IPS-18a (cell line): ENCODE measurements at regions not wholly inside any gene's neighbourhood (a gene's known extent, or its start where the extent isn't known, plus 50 kb on each side); places are given as distances from the start of the nearest gene placed in this dataset.

Experiments
- H3K27ac ChIP-seq: one replicate; pipeline ENCODE4 v1.5.1; 2013; ENCODE audit warnings: low read length
- H3K27me3 ChIP-seq: one replicate; pipeline ENCODE4 v1.6.1; 2013; ENCODE audit warnings: mild to moderate bottlenecking, low read length; ENCODE audit not compliant: control insufficient read depth, insufficient read depth
- H3K36me3 ChIP-seq: one replicate; pipeline ENCODE4 v1.6.1; 2013; ENCODE audit warnings: low read depth, low read length; ENCODE audit not compliant: control insufficient read depth
- H3K4me1 ChIP-seq: one replicate; pipeline ENCODE4 v1.6.1; 2013; ENCODE audit warnings: low read depth, low read length; ENCODE audit not compliant: control insufficient read depth
- H3K4me3 ChIP-seq: one replicate; pipeline ENCODE4 v1.5.1; 2013; ENCODE audit warnings: low read length
- H3K9ac ChIP-seq: one replicate; pipeline ENCODE4 v1.6.1; 2013; ENCODE audit warnings: mild to moderate bottlenecking, low read length, moderate library complexity
- H3K9me3 ChIP-seq: one replicate; pipeline ENCODE4 v1.6.1; 2013; ENCODE audit warnings: low read depth, low read length; ENCODE audit not compliant: control insufficient read depth

GRCh38 chr5:29015523-29015922, 1977.1 kb upstream of the CDH9 start:
- Histone ChIP-seq H3K27ac (no peak overlapping the region), H3K9me3 (no peaks in the 10 kb centered on the region), H3K4me3 (no peak overlapping the region), H3K4me1 (no peaks in the 10 kb centered on the region), H3K27me3 (no peaks in the 10 kb centered on the region), H3K36me3 (no peaks in the 10 kb centered on the region), H3K9ac (no peak overlapping the region)

GRCh38 chr5:29005386-29005785, 1967.0 kb upstream of the CDH9 start:
- no peak overlapping the region for H3K9ac ChIP-seq
- no peaks in the 10 kb centered on the region for H3K4me1 ChIP-seq
- H3K4me3 ChIP-seq, result no peak overlapping the region
- H3K36me3 ChIP-seq, result no peaks in the 10 kb centered on the region
- no peaks in the 10 kb centered on the region for H3K9me3 ChIP-seq
- no peak overlapping the region for H3K27ac ChIP-seq
- no peaks in the 10 kb centered on the region for H3K27me3 ChIP-seq

DNA sequence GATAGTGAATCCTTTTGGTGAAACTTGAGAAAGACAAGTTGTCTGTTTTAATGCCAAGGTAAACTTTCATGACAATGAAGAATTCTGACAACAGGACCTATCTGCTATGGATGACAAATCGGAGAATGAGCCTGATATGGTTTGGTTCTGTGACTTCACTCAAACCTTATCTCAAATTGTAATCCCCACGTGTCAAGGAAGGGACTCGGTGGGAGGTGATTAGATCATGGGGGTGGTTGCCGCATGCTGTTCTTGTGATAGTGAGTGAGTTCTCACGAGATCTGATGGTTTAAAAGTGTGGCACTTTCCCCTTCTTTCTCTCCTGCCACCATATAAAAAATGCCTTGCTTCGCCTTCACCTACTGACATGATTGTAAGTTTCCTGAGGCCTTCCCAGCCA, 1964.1 kb upstream of the CDH9 start:
- H3K4me3 ChIP-seq, result no peak overlapping the region
- no peaks in the 10 kb centered on the region for H3K4me1 ChIP-seq
- no peaks in the 10 kb centered on the region for H3K9me3 ChIP-seq
- no peak overlapping the region for H3K27ac ChIP-seq
- no peaks in the 10 kb centered on the region for H3K27me3 ChIP-seq
- H3K9ac ChIP-seq, result no peak overlapping the region
- no peaks in the 10 kb centered on the region for H3K36me3 ChIP-seq

GRCh38 chr5:29001666-29002065, 1963.3 kb upstream of the CDH9 start:
- H3K9me3 ChIP-seq, result no peaks in the 10 kb centered on the region
- H3K9ac ChIP-seq, result no peak overlapping the region
- H3K36me3 ChIP-seq, result no peaks in the 10 kb centered on the region
- H3K27ac ChIP-seq, result no peak overlapping the region
- H3K27me3 ChIP-seq, result no peaks in the 10 kb centered on the region
- no peaks in the 10 kb centered on the region for H3K4me1 ChIP-seq
- no peak overlapping the region for H3K4me3 ChIP-seq

GRCh38 chr5:28984639-28985038, 1946.3 kb upstream of the CDH9 start:
- Histone ChIP-seq H3K9me3 (peaks cover 2% of the 10 kb centered on the region), H3K9ac (no peak overlapping the region), H3K27me3 (no peaks in the 10 kb centered on the region), H3K36me3 (no peaks in the 10 kb centered on the region), H3K4me3 (no peak overlapping the region), H3K4me1 (no peaks in the 10 kb centered on the region), H3K27ac (no peak overlapping the region)

DNA sequence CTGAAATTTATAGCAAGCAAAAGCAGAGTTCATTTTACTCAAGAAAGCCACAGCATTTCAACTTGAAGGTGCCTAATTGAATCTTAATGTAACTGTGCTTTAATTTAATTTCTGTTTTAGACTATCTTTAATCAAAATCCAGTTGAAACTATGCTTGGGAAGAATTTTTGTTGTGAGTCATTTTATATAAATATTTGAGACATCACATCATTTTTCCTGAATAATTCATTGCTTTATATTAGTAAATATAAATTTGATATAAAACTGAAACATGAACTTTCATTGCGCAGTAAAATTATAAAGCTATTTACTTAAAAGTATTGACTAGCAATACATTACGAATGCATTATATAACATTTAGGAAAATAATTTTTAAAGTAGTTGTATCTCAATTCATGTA, 1937.1 kb upstream of the CDH9 start:
- Histone ChIP-seq H3K27me3 (no peaks in the 10 kb centered on the region), H3K4me3 (no peak overlapping the region), H3K9ac (no peak overlapping the region), H3K27ac (no peak overlapping the region), H3K4me1 (no peaks in the 10 kb centered on the region), H3K36me3 (no peaks in the 10 kb centered on the region), H3K9me3 (no peaks in the 10 kb centered on the region)

- no peaks in the 10 kb centered on the region for H3K27me3 ChIP-seq
Observed at GRCh38 chr5:28967848-28968247, 1929.5 kb upstream of the CDH9 start.

GRCh38 chr5:28961816-28962215, 1923.4 kb upstream of the CDH9 start:
- H3K9ac ChIP-seq, result no peak overlapping the region

More at GRCh38 chr5:28967848-28968247, 1929.5 kb upstream of the CDH9 start:
- no peaks in the 10 kb centered on the region for H3K36me3 ChIP-seq
- H3K4me1 ChIP-seq, result no peaks in the 10 kb centered on the region
- H3K9ac ChIP-seq, result no peak overlapping the region
- H3K4me3 ChIP-seq, result no peak overlapping the region
- no peaks in the 10 kb centered on the region for H3K9me3 ChIP-seq
- H3K27ac ChIP-seq, result no peak overlapping the region

DNA sequence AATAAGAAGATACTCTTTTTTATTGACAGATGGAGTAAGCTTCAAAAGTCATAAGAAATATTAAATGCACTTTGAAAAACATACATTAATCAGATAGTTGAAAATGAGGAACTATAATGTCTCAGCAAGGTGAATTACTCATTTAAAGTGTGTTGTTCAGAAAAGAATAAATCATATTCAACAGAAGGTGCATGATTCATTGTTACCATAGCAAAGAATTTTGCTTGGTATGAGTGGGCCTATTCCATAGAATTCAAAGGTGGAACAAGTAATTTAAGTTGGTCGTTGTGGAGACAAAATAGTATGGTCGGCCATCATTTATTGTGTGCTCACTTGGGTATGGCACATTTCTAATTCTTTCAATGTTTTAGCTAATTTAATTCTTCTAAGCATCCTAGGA, 1920.2 kb upstream of the CDH9 start:
- Histone ChIP-seq H3K36me3 (no peaks in the 10 kb centered on the region), H3K27ac (no peak overlapping the region), H3K4me1 (no peaks in the 10 kb centered on the region), H3K4me3 (no peak overlapping the region), H3K27me3 (no peaks in the 10 kb centered on the region), H3K9me3 (no peaks in the 10 kb centered on the region), H3K9ac (no peak overlapping the region)

More at GRCh38 chr5:28961816-28962215, 1923.4 kb upstream of the CDH9 start:
- Histone ChIP-seq H3K27me3 (no peaks in the 10 kb centered on the region), H3K4me3 (no peak overlapping the region), H3K36me3 (no peaks in the 10 kb centered on the region), H3K27ac (no peak overlapping the region), H3K9me3 (no peaks in the 10 kb centered on the region), H3K4me1 (no peaks in the 10 kb centered on the region)

DNA sequence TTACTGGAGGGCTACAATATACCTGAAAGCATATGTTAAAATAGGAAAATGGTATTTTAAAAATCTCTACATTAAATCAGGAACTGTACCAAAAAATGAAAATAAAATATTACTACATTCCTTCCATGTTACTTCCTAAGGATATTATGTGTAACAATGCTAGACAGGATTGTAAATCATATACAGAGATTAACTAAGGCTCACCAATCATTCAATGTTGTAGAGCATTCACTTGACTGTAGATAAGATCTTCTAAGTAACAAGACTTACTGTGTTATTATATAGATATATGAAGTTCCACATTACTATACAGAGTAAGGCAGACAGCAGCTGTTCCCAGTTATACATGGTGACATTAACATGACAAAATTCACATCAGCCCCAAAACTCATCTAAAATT, 1919.1 kb upstream of the CDH9 start:
- no peaks in the 10 kb centered on the region for H3K36me3 ChIP-seq
- no peaks in the 10 kb centered on the region for H3K9me3 ChIP-seq
- H3K9ac ChIP-seq, result no peak overlapping the region
- no peaks in the 10 kb centered on the region for H3K4me1 ChIP-seq
- H3K27ac ChIP-seq, result no peak overlapping the region
- H3K27me3 ChIP-seq, result no peaks in the 10 kb centered on the region
- H3K4me3 ChIP-seq, result no peak overlapping the region

GRCh38 chr5:28954074-28954473, 1915.7 kb upstream of the CDH9 start:
- Histone ChIP-seq H3K27me3 (no peaks in the 10 kb centered on the region), H3K9me3 (no peaks in the 10 kb centered on the region), H3K4me3 (no peak overlapping the region), H3K9ac (no peak overlapping the region), H3K27ac (no peak overlapping the region), H3K36me3 (no peaks in the 10 kb centered on the region), H3K4me1 (no peaks in the 10 kb centered on the region)

- no peak overlapping the region for H3K4me3 ChIP-seq
- no peak overlapping the region for H3K9ac ChIP-seq
- no peaks in the 10 kb centered on the region for H3K9me3 ChIP-seq
- H3K27ac ChIP-seq, result no peak overlapping the region
- H3K36me3 ChIP-seq, result no peaks in the 10 kb centered on the region
- H3K4me1 ChIP-seq, result no peaks in the 10 kb centered on the region
- H3K27me3 ChIP-seq, result no peaks in the 10 kb centered on the region
Observed at GRCh38 chr5:28947865-28948264, 1909.5 kb upstream of the CDH9 start.
